DND-41 (cell line): ENCODE measurements at regions not wholly inside any gene's neighbourhood (a gene's known extent, or its start where the extent isn't known, plus 50 kb on each side); places are given as distances from the start of the nearest gene placed in this dataset.

ENCODE experiments used
- ATAC-seq: fragments of 200-7000 bp; cut with Tn5 transposase; 3 replicates; pipeline ENCODE4 v1.9.1; 2021; ENCODE audit warnings: low read depth; ENCODE audit not compliant: insufficient read depth
- DNase-seq: peaks from one replicate; pipeline ENCODE4 v3.0.0-alpha.2; 2020
- H2AFZ ChIP-seq: 2 replicates; pipeline ENCODE4 v1.6.0; 2012; ENCODE audit warnings: low read depth, low read length
- H3K27ac ChIP-seq: 2 replicates; pipeline ENCODE4 v1.5.1; 2012; ENCODE audit warnings: low read length, inconsistent platforms
- H3K27me3 ChIP-seq: fragments of 200-600 bp; sonication (generic); 2 replicates; pipeline ENCODE4 v1.6.0; 2012; ENCODE audit warnings: low read length, mild to moderate bottlenecking, inconsistent platforms; ENCODE audit not compliant: insufficient read depth, poor library complexity
- H3K36me3 ChIP-seq: 2 replicates; pipeline ENCODE4 v1.5.1; 2012; ENCODE audit warnings: low read length, inconsistent platforms; ENCODE audit not compliant: insufficient read depth
- H3K4me1 ChIP-seq: 2 replicates; pipeline ENCODE4 v1.5.1; 2012; ENCODE audit warnings: mild to moderate bottlenecking, low read length; ENCODE audit not compliant: insufficient read depth
- H3K4me2 ChIP-seq: 2 replicates; pipeline ENCODE4 v1.6.0; 2012; ENCODE audit warnings: mild to moderate bottlenecking, moderate library complexity, low read length, inconsistent platforms; ENCODE audit not compliant: insufficient read depth
- H3K4me3 ChIP-seq, 2 experiments: fragments of 200-600 bp in 1 of 2; shearing (Covaris generic) in 1 of 2; 2 replicates each; pipeline ENCODE4 v1.5.1; 2012 to 2016; ENCODE audit warnings: inconsistent platforms in 2 of 2, low read length in 2 of 2, mild to moderate bottlenecking in 2 of 2, low read depth in 1 of 2, moderate library complexity in 1 of 2
- H3K79me2 ChIP-seq: 2 replicates; pipeline ENCODE4 v1.6.0; 2012; ENCODE audit warnings: low read length, inconsistent platforms; ENCODE audit not compliant: insufficient read depth
- H3K9ac ChIP-seq: 2 replicates; pipeline ENCODE4 v1.6.0; 2012; ENCODE audit warnings: low read depth, mild to moderate bottlenecking, inconsistent platforms, low read length, moderate library complexity
- H3K9me3 ChIP-seq: 2 replicates; pipeline ENCODE4 v1.5.1; 2012; ENCODE audit warnings: low read length, moderate library complexity, mild to moderate bottlenecking, inconsistent platforms; ENCODE audit not compliant: insufficient read depth, severe bottlenecking
- H4K20me1 ChIP-seq: 2 replicates; pipeline ENCODE4 v1.6.0; 2012; ENCODE audit warnings: low read length; ENCODE audit not compliant: insufficient read depth
- CTCF ChIP-seq: IDR thresholded peaks from 2 replicates; pipeline ENCODE4 v1.5.1; 2012; ENCODE audit warnings: borderline replicate concordance, low read length, moderate library complexity, mild to moderate bottlenecking; ENCODE audit not compliant: poor library complexity, severe bottlenecking; ENCODE audit errors: extremely low read depth
- EZH2 ChIP-seq: IDR thresholded peaks from 3 replicates; pipeline ENCODE4 v1.6.1; 2012; ENCODE audit warnings: borderline replicate concordance, low read depth, mild to moderate bottlenecking, moderate library complexity, low read length, inconsistent platforms; ENCODE audit not compliant: severe bottlenecking

GRCh38 chr4:116453127-116453526 lies 632.2 kb downstream of the TRAM1L1 start:
- Histone ChIP-seq H3K4me2 (no peak overlapping the region), H3K27ac (no peak overlapping the region), H3K9ac (no peak overlapping the region), H2AFZ (no peak overlapping the region), H3K9me3 (no peaks in the 10 kb centered on the region), H3K36me3 (no peaks in the 10 kb centered on the region), H3K79me2 (no peaks in the 10 kb centered on the region), H4K20me1 (no peaks in the 10 kb centered on the region), H3K27me3 (no peaks in the 10 kb centered on the region), H3K4me1 (no peaks in the 10 kb centered on the region), H3K4me3 (no peak overlapping the region)
- TF ChIP-seq CTCF: no peak
- TF ChIP-seq EZH2: no peak
- no peak for ATAC-seq
- DNase-seq: no peak

- ATAC-seq: no peak
- Histone ChIP-seq H3K9me3 (no peaks in the 10 kb centered on the region), H3K4me3 (no peak overlapping the region), H2AFZ (no peak overlapping the region), H3K4me1 (no peaks in the 10 kb centered on the region), H3K27ac (no peak overlapping the region), H3K27me3 (no peaks in the 10 kb centered on the region), H3K9ac (no peak overlapping the region), H3K4me2 (no peak overlapping the region), H3K79me2 (no peaks in the 10 kb centered on the region), H3K36me3 (no peaks in the 10 kb centered on the region), H4K20me1 (no peaks in the 10 kb centered on the region)
- no peak for DNase-seq
- TF ChIP-seq EZH2: no peak
- TF ChIP-seq CTCF: no peak
These were observed 635.6 kb downstream of the TRAM1L1 start for GRCh38 chr4:116449764-116450163.

GRCh38 chr4:116444117-116444516 lies 641.3 kb downstream of the TRAM1L1 start:
- Histone ChIP-seq H3K4me2 (no peak overlapping the region), H4K20me1 (no peaks in the 10 kb centered on the region), H3K27me3 (no peaks in the 10 kb centered on the region), H3K4me3 (no peak overlapping the region), H3K9ac (no peak overlapping the region), H3K27ac (no peak overlapping the region), H2AFZ (no peak overlapping the region), H3K79me2 (no peaks in the 10 kb centered on the region), H3K36me3 (no peaks in the 10 kb centered on the region), H3K4me1 (no peaks in the 10 kb centered on the region), H3K9me3 (no peaks in the 10 kb centered on the region)
- ATAC-seq: no peak
- DNase-seq: no peak
- TF ChIP-seq CTCF: no peak
